HG03460 (cell line): ENCODE measurements at regions not wholly inside any gene's neighbourhood (a gene's known extent, or its start where the extent isn't known, plus 50 kb on each side); places are given as distances from the start of the nearest gene placed in this dataset.

Source experiments
- ATAC-seq: cut with Tn5 transposase; IDR thresholded peaks from one replicate; pipeline ENCODE4 v1.9.1; 2021; ENCODE audit not compliant: unreplicated experiment

DNA sequence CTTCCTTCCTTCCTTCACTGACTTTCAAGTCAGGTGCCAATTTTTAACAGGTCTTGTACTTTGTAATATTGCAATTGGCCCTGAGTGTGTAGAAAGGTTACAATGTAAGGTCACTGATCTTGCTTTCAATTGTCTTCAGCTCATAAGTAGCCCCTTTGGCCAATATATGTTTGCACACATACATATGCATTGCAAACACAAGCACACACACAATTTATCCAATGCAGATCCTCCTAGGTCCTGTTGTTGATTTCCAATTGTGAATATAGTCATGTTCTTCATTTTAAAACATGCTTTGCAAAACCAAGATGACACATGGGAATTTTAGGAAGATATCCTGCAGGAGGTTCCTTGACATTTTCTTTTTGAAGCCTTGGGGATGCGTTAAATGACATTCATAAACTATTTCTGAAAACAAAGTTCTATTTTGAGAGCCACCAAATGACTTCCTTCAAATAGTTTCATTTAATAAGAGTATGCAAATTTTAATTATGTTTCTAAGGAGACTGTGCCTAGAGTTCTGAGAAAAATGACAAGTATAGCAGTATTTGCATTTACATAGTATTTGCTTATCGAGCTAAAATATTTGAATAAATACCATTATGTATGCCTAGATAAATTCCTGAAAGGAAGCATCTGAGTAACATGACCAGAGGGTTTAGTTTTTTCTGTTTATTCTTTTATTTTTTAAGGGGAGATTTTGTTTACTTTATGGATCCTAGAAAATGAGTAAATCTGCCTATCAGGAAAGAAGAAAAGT lies 117.1 kb upstream of the TMEFF2 start:
- no peak for ATAC-seq

DNA sequence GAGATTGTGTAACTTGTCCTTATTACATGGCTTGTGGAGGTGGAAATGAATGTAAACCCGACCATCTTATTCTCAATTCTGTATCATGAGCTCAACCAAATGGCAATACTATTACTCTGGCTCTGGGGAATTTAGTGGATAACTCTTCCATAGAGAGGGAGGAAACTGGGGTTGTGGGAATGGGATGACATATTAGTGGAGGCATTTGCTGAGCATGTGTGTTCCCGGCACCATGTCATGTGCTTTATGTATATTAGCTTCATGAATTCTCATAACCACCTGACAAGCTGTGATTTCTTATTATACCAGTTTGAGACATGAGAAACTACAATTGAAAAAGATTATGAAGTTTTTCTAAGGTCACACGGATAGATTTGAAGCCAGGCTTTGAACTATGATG lies 112.8 kb upstream of the TMEFF2 start:
- ATAC-seq: no peak

DNA sequence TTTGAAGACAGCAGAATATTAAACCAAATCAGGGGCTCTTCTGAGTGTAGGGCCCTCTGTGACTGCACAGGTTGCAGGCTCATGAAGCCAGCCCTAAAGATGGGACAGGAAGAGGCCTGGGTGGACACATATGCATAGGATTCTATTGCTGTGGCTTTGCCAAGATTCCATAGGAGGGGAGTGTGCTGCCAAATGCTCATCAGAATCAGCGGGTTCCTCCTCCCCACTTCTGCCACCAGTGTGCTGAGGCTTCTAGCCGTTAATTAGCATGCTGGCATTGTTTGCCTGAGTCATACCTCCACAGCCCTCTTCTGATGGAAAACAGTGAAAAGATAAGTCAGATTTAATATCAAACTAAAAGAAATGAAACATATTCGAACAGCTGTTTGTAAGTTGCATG lies 103.9 kb upstream of the TMEFF2 start:
- ATAC-seq: no peak

DNA sequence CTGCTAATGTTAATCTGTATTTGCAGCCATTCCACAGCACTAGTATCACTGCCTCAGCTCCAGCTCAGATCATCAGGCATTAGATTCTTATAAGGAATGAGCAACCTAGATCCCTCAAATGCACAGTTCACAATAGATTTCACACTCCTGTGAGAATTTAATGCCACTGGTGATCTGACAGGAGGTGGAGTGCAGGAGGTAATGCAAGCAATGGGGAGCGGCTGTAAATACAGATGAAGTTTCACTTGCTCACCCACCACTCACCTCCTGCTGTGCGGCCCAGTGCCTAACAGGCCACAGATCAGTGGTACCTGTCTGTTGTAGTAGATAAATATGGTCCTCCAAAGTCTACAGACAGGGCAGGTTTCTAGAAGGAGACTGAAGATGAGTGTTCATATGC lies 97.7 kb upstream of the TMEFF2 start:
- no peak for ATAC-seq

DNA sequence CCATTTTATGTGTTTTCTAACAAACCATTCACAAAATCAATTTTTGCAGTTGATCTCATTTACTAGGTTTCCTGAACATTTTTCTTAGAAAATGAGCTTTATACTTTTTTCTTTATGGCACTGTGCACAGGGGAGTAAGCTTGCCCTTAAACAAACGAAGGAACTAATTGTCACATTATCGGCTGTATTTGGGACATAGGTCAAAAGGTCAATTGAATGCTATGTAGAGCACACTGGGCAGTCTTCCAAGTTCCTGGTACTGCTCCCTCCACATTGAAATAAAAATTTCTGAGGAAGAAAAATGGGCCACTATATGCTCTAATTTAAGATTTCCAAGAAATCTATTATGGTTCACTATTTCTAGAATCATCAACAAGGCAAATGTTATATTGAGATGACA lies 93.6 kb upstream of the TMEFF2 start:
- no peak for ATAC-seq

DNA sequence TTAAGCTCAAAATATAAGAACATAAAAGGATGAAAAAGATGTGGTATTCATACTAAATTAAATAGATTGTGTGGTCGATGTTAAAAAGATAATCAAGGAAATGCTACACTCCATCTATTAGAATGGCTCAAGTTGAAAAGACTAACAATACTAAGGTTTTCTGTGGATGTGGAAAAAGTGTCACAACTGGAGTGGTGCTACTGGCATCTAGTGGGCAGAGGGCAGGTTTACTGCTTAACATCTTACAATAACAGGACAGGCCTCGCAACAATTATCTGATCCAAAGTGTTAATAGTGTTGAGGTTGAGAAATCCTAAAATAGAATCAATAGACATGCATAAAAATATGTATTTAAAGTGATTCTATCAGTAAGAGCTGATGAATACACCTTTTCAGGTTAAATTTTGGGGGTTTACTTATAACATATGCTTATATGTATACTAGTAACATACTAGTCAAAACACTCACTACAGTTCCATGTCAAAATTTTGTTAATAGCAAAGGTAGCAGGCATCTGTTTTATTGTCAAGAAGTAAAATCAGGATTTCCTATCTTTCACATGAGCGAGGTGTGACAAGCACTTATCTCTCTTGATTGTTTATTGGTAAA lies 91.5 kb upstream of the TMEFF2 start:
- no peak for ATAC-seq

DNA sequence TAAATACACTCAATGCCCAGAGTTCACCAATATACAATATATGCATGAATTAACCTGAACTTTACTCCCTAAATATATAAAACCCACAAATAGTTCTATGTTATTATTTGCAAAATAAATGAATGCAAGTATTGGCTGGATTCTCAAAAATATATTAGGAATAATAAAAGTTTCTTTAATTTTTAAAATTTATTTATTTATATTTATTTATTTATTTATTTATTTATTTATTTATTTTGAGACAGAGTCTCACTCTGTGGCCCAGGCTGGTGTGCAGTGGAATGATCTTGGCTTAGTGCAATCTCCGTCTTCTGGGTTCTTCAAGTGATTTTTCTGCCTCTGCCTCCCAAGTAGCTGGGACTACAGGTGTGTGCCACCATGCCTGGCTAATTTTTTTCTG lies 88.7 kb upstream of the TMEFF2 start:
- no peak for ATAC-seq

DNA sequence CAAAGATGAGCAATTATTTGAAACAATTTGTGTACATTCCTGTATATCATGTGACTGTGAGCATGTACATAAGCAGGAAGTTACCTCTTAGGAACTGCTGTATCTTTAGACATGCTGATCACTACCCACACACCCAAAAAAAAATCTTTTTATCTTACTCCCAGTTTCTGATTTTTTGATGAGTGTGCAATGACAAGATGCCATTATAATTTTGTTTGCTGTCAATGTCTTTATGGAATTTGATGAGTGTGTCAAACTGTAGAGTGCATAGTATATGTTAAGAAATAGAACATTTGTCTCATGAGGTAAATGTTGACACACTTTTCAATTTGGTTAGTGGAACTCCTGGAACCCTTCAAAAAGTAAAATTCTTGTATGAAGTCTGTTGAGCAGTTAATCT lies 84.0 kb upstream of the TMEFF2 start:
- no peak for ATAC-seq

DNA sequence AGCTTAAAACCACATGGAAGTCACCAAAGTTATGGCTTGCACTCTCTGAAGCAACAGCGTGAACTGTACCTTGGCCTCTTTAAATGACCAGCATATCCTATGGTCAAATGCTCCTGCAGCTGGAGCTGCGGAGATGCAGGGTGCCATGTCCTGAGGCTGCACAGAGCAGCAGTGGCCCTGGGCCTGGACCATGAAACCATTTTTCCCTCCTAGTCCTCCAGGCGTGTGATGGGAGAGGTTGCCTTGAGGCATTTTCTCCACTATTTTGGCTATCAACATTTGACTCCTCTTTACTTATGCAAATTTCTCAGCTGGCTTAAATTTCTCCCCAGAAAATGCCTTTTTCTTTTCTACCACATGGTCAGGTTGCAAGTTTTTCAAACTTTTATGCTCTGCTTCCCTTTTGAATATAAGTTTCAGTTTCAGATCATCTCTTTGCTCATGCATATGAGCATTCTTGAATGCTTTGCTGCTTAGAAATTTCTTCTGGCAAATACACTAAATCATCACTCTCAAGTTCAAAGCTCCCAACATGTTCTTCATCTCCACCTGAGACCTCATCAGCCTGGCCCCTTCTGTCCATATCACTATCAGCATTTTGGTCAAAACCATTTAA lies 82.9 kb upstream of the TMEFF2 start:
- ATAC-seq: no peak

DNA sequence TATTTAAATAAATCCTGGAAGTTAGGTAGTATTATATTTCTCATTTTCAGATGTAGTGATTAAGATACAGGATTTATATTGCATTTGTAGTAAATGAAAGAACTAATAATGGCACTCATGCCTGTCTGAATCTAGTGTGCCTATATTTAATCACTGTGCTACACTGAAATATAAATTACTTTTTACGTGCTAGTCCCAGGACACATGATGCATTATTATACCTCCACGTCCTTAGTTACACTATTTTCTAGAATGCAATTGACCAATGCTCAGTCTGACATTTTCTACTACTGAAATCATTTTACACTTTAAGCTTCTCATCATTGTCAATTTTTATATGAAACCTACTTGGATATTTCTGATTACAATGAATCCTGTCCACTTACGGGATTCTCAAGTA lies 80.9 kb upstream of the TMEFF2 start:
- ATAC-seq: no peak

DNA sequence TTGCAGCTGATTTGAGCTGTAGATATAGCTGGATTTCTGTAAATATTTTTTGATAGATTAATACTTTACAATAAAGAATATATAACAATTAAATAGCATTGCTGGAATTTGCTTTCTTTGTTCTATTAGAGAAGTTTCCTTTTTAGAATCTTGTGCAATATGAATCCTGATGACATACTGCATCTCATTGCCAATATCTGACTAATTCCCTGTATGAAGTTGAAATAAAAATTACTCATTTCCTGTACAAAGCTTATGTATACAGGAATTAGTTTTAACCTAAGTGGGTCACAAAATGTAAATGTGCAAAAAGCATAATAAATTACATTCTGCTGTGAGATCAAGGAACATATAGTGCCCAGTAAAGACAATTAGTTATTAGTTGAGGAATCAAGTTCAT lies 72.8 kb upstream of the TMEFF2 start:
- no peak for ATAC-seq

DNA sequence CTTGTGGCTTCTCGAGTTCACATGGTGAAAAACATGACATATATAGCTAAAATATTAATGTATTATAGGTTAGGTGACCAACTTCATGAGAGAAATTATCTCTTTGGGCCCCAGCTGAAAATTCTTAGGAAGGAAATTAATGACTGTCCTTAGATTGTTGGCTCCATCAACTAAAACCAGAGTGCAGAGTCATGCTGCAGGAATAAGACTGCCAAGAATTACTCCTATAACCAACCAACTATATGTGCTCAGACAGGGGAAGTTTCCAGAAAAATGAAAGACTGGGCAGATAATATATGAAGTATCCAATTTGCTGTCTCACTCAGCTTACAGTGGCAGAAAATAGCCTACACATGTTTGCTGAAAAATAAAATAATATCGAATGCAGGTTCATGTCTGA lies 71.0 kb upstream of the TMEFF2 start:
- no peak for ATAC-seq

DNA sequence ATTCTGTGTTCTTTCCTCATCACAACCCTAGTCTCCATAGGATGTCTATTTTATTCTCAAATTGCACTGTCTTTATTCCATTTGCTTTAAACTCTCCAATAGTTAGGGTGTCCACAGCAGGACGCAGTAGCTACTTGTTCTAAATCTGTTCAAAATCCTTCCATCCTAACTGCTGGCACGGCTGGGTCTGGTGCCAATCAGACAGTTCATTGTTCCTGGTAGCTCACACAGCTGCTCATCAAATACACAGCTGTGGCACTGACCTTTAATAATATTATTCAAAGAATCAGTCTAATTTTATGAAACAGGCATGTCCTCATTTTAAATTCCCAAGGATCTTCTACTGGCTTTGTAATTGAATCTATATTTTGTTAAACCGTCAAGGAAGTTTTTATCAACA lies 59.7 kb upstream of the TMEFF2 start:
- ATAC-seq: no peak

DNA sequence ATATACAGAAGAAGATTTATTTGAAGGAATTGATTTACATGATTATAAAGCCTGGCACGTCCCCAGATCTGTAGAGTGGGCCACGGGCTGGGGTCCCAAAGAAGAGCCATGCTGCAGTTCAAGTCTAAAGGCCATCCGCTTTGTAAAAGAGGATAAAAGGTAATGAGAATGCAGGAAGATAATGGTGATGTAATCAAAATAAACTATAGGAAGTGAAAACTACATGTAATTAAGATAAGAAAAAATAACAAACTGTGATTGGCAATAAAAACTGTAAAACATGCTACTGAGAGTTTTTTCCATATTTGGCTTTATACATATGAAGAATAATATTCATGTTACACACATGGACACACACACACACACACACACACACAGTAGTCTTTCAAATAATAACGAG lies 59.0 kb upstream of the TMEFF2 start:
- ATAC-seq: no peak

DNA sequence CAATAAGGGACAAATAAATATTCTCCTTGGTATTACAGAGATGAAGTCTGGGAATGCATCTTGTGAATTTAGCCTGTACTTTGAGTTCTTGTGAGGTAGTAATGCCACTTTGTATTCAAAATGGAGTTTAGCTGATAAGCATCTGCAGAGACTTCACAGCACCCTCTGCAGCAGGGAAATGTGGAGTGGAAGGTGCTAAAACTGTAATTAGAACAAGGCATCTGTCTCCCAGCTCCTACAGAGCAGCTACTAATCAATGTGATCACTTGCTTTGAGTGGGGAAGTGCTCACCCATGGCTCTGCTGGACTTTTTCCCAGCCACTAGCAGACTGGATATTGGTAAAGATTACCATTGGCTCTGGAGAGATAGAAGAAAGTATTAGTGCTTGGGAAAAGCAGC lies 56.2 kb upstream of the TMEFF2 start:
- no peak for ATAC-seq

DNA sequence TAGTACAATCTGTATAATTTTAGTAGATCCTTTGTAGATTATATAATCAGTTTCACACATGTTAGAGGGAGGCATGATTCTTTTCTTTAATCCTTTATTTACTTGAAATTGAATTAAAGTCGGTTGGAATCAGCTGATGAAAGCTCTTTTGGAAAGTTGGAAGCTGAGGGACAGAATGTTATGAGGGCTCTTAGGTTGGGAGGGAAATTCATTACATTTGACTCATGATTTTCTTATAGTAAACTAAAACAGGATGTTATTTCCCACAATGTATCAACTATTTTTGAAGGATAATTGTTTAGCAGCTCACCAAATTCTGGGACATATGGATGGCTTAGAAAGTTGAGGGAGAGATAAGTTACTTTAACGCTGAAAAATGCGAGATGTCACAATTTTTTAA lies 52.7 kb upstream of the TMEFF2 start:
- ATAC-seq: no peak

DNA sequence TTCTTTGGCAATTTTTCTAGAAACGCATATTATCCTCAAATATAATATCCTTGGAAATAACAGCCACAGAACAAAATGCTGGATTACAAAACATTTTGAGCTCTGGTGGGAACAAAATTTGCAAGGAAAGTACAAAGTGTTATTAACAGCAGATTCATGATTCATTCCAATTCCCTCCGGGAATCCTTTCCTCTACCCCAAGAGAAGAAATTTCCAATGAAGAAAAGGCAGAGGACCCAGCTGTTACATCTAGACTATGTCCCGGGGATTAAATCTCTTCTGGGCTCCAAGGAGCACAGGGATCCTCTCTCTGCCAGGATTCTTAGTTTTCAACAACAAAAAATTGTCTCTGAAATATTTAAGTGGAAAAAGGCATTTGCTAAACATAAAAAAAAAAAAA lies 51.6 kb upstream of the TMEFF2 start:
- ATAC-seq: no peak

DNA sequence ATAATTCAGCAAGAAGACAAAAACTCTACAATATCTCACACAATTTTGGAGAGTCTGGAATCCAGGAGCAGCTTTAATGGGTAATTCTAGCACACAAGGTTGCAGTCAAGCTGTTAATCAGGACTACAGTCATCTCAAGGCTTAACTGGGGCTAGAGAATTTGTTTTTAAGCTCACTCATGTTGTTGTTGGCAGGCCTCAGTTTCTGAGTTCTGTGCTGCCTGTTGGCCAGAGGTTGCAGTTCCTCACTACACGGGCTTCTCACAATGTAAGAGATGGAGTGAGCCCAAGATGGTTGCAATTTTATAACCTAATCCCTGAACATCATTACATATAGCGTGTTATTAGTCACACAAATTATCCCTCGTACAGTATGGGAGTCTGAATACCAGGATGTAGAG lies 50.6 kb upstream of the TMEFF2 start:
- ATAC-seq: no peak
